ENCODE measurements at regions not wholly inside any gene's neighbourhood (a gene's known extent, or its start where the extent isn't known, plus 50 kb on each side); places are given as distances from the start of the nearest gene placed in this dataset.

DNA sequence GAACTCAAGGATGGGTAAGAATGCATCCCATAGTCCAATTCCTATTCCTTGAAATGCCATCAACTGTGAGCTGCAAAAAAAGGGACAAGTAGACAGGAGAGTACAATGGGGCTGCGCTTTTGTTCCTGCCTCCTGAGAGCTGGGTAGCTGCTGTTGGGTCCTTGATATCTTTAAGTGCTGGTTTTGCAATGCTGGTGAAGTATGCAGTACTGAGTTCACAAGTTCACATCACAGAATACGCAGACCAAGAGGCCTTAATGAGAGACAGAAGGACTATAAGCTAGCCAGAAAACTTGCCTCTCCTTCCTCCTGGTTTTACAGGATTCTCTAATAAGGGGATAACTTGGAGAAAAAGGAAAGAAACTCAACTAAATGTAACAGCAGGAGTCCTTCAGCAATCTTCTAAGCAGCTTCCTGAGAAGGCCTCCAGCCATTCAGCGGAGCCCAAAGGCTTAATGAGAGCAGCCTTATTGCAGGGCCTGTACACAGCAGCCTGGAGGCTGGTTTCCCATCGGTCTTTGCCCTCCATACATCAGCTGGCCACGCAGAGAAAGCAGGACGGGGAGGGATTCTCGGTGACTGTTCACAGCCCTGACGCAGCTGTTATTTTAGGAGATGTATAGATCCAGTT, 293.1 kb downstream of the CDCA7 start:
- no peak for DNase-seq (ENCODE audit: low spot score)

DNA sequence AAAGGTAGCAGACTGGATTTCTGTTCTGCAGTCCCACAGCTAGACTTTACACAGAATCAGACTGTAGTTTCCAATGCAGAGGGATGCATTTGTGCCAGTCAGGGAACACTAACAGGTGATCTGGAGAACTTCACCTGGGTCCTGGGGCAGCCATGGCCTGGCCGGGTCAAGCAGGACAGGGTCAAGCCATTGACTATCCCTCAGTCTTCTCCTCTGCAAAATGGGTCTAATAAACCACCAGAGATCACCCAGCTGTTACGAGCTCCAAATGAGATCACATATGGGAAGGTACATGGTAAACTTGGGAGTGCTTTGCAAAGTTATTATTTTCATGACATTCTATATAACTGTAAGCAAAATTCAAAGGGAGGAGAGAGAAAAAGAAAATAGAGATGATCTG, 294.1 kb downstream of the CDCA7 start:
- no peak for DNase-seq (ENCODE audit: low spot score)

DNA sequence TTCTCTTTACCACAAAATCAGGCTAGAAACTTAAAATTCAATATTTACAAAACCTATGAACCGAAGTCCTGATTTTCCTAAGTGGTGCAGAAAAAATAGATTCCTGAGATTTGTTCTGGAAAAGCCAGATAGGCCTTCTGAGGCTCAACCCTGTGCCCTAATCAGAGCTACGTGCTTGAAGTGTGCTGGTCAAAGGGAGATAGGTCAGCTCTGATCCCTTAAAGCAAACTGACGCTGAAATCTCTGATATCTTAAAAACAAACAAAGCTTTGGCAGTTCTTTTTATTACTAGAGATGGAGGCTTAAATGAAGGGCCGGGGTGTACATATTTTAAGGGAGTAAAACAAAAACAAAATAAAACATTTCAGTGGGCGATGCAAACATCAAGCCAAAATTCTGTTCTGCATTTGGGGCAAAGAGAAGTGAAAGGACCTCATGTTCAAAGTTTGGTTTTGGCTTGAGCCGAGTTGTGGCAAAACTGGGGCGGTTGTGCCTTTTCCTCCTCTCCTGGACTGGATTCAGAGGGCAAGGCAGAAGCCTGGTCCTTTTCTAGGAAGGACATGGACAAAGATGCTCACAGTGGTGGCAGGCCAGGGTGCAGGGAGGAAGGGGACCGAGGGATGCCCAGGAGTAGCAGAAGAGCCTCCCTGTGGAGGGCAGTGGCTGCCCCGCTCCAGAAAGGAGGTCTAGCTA, 295.0 kb downstream of the CDCA7 start:
- DNase-seq (ENCODE audit: low spot score): no peak

DNA sequence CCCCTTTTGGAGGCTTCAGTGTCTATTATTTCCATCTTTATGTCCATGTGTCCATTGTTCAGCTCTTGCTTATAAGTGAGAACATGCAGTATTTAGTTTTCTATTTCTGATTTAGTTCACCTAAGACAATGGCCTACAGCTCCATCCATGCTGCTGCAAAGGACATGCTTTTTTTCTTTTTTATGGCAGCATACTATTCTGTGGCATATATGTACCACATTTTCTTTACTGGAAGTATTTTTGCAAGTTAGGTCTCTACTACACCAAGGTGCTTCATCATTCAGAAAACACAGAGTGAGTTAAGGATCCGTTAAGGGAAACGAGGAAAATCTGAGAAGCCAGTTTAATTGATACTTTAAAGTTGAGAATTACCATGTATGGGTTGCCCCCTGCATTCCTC, 297.2 kb downstream of the CDCA7 start:
- DNase-seq (ENCODE audit: low spot score): no peak

DNA sequence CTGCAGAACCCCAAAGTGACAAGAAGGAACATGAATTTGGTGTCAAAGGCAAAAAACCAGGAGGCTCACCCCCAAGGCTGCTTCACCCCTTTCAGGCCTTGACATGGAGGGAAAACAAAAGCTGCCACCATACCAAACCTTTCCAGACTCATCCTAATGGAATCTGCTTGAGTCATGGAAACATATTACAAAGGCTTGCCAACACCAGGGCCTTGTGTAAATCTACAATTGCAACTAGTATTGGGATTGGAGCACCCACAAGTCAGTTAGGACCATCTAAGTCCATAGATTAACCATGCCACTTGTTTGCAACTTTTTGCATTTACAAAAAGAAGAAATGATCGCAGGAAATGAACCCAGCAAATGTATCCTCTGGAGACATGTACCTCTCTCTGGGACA, 297.6 kb downstream of the CDCA7 start:
- DNase-seq (ENCODE audit: low spot score): no peak

DNA sequence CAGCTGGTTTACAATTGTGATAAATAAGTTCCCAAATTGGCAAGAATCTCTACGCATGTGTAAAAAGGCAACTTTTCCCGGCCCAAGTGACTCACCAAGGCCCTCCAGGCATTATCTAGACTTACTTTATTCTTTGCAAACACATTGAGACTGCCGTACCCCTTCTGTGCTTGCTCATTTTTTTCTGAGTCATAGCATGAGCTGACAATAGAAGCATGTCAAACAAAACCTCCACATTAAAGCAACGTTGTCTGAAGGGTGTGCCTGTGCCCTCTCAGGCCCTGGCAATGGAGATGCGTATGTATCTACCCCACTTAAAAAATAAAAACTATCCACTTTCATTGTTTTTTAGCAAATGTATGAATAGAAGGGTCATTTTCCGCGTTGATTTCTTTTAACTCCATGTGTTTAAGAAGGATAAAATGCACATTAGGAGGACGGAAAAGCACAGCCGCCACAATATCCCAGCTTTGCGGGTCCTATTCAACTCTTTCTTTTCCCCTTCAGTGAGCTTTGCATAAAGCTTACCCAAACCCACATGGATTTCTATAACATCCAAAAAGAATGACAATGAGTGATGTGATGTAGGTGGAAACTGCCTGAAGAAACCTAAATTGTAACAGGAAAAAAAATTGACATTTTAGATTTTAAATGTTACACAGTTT, 298.2 kb downstream of the CDCA7 start:
- DNase-seq (ENCODE audit: low spot score): no peak

DNA sequence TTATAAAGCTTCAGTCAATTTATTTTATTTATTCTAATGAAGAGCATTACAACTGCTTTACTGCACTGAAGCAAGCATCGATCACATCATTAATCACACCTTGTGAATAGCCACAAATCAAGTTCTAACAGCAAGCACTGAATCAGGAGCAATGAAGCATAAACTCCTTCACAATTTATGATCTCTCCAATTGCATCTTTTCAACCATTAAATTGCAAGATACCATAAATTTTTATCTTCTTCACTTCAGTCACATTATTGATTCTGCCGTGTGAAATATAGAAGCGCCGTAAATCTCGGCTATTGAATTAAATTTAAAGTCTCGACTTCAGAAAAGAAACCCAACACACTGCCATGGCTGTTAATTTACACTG, 298.7 kb downstream of the CDCA7 start:
- no peak for DNase-seq (ENCODE audit: low spot score)

DNA sequence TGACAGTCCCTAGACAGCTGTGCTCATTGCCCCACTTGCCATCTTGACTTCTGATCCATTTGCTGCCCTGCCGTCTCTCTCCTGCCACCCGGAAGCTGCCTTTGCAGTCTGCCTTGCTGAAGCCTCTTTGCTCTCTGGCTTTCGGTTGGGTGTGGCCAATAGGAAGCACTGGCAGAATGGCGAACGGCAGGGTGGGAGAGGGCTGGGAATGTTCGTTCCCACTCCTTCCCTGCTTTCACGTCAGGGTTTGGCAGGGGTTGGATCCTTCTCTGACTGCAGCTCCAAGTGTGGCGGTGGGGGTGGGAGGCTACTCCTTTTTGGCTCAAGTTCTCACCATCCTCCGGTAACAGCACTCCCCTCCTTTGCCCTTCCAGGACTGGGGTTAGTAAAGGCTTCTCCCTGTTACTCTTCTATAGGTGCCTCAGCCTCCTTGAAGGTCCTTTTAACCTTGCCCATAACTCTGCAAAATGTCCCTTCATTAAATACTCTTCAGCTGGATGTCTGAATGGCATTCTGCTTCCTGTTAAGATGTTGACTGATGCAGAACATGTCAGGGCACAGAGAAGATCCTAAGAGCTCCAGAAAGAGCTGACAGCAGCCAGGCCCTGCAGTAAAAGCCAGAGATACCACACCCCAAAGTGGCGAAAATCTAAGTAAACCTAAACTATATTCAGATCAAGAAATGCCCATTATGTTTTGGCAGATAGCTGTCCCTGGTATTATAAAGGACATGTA, 299.7 kb downstream of the CDCA7 start:
- no peak for DNase-seq (ENCODE audit: low spot score)

DNA sequence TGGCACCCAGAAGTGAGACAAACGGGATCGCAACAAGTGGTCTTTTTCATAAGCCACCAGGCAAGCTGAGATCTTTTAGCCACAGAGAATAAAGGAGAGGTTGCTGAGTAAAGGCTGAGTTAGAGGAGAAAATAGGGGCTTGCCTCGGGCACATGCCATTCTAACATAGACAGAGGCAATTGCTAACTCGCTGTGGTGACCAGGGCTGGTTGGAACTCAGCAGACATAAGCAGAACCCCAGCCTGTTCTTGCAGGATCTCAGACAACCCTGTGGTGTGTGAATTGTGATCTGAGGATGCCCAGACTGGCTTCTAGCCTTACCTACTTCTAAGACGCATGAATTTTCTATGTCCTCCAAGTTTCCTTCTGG, 300.2 kb downstream of the CDCA7 start:
- DNase-seq (ENCODE audit: low spot score): no peak

DNA sequence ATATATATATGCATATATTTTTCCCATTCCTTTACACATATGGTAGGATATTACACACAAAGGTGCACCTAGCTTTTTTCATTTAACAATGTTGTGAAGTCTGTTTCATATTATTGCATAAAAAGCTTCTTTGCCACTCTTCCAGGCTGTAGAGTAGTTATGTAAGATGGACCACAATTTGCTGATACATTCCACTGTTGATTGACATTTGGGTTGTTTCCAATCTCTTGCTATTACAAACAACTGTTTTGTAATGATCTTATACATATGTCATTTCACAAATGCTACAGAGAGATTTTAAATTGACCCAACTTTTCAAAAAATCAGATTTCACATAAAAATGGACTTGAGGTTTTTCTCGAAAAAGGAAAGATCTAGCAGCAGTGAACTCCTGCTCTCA, 301.4 kb downstream of the CDCA7 start:
- DNase-seq (ENCODE audit: low spot score): no peak

DNA sequence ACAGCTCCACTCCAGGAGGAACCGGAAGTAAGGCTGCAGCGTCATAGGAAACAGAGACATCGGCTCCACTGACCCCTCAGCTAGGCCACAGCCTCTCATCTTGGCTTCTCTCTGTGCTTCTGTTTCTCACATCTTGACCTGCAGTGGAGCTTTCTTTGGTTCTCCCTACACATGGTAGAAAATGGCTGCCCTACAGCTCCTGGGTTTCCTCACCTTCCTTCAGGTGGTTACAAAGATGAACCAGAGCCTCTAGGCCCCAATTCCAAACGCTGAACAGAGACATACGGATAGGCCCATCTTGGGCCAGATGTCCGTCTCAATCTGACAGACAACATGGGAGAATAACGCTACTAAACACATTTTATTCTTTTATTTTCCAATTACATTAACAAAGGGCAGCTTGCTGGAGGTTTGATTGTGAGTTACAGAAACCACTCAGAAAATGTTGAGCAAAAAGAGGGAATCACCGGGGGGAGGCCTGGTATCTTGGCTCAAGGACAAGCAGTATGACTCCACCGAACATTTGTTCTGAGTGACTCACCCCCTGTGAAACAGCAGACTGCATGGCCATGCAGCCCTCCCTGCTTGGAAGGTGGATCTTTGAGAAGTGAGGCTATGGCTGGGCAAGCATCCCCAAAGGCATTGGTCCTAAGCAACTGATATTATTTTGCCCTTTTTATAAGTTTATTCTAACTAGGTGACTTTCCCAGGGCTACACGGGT, 303.5 kb downstream of the CDCA7 start:
- no peak for DNase-seq (ENCODE audit: low spot score)

DNA sequence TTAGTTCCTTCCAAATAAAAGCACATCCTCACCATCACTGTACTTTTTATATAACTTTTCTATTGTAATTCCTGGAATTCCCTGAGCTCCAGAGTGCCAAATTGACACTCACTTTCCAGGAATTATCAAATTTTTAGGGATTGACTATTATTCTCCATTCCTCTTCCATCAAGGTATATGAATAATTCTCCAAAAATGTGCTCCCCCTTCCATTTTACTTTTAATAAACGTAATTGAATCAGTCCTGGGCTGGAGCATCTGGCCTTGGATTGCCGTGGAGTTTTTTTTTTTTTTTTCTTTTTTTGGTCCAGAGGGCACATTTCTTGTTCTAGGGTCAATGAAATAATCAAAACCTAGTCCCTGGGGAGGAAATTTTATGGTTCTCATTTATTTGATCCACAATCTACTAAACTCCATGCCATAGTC, 304.3 kb downstream of the CDCA7 start:
- DNase-seq (ENCODE audit: low spot score): no peak

DNA sequence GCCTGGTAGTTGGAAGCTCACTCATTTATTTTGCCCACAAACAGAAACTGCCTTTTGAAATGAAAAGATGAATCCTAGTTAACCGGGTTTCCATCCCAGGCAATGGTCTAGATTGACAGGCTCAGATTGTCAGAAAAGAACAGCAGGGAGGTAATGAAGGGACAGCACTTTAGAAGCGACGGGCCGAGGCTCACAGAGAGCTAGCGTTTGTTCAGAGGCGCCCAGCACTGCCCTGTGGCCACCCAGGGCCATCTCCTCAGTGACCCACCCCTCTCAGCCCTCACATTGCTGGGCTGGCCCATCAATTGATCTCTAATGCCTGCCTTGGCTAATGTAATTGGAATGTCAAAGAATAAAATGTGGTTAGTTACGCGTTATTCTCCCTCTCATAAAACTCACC, 304.8 kb downstream of the CDCA7 start:
- no peak for DNase-seq (ENCODE audit: low spot score)

DNA sequence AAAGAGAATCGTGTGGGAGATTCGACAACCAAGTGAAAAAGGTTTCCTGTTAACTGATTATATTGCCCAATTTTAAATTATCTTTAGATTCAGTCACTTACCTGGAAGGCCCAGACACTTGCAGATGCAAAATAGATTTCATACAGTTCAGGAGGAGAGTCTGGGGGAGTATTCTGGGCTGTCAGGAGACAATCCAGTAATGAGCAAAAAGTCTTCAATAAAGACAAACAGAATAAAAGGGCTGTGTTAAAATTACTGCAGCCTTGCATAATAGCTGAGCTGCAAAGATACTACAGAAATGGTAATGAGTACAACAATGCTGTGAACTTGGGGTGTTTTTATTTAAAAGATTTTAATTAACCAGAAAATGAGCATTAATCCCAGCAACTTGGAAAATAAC, 303.6 kb downstream of the SP3 start:
- DNase-seq (ENCODE audit: low spot score): no peak

DNA sequence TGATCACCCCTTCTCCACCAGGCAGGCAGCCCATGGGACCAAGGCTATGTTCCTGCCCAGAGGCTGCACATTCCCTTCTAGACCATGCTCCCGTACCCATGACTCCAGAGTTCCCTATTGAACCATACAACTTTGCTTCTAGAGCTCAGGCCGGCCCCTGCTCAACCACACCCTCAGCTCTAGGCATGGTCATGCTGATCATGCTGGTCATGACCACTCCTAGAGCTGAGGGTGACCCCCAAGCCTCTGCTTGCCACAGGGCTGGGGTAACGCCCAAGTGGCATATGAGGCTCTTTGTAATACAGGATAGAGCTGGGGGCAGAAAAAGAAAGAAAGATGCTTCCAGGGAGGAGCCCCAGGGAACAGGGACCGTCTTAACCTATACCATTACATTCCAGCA, 301.8 kb downstream of the SP3 start:
- no peak for DNase-seq (ENCODE audit: low spot score)

DNA sequence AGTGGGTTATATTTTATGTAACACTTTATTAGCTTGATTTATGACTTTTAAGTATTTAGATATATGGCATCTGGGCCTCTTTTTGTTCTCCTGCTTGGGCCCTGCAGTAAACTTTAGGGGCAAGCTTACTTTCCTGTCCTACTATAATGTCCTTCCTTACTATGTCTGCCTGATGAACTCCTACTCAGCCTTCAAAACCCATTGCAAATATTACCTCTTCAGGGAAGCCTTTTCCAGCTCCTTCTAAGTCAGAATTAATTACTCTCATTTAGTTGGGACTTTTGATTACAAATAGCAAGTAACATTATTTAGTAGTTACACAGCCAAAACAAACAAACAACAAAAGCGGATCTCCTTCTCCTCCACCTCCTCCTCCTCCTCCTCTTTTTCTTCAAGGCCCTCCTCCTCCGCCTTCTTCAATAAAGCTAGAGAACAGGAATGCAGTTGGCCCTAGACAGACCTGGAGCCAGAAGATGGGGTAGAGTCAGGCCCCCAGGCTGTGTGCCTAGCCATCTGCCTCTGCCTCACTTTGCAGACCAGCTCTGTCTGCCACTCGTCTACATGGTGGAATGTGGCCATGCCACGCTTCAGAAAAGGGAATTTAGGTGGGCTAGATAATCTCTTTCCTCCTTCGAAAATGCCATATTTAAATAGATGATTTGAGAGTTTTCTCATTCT, 301.2 kb downstream of the SP3 start:
- no peak for DNase-seq (ENCODE audit: low spot score)

DNA sequence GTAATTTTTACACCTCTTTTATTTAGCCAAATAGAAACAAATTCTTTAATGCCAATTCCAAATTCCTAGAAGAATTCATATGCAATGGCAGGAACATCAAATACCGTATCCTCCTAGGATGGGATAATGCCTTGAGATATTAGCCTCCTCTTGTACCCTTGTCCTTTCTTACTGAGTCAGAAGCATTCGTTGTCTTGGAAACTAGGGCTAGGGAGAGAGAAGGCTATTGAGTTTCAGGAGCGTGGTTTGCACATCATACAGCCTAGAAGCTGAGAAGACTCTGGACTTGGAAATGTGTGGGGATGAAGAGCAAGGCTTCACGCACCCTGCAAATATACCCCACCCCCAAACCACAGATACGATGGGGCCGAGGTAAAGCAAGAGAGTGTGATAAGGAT, 300.7 kb downstream of the SP3 start:
- DNase-seq (ENCODE audit: low spot score): no peak

DNA sequence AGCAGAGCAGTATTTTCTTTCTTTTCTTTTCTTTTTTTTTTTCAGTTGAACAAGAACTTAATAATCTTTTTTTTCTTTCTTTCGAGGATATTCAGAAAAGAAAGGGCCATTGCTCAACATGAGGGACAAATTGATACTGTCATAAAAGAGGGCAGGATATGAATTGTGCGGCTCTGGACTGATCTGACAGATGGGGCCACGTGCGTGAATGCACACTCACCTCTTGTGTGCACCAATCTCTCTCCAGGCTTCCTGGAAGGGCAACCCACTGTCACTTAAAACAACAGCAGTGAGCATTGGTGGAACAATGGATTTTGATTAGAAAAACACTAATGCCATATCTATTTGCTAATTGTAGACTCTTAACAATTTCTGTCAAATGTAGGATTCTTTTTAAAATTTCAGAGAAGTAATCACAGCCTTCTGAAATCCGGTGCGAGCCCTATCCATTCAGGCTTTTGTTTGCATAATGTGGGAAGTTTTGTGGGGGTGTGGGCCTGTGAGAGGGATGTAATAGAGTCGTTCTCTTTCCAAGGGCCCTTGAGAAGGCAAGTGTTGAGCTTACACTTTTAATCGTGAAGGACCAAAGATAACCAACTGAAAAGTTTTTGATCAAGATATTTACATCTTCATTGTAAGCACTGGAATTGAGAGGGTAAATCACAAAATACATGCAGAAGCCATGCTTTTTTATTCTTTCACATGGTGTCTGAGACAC, 298.8 kb downstream of the SP3 start:
- DNase-seq (ENCODE audit: low spot score): no peak

DNA sequence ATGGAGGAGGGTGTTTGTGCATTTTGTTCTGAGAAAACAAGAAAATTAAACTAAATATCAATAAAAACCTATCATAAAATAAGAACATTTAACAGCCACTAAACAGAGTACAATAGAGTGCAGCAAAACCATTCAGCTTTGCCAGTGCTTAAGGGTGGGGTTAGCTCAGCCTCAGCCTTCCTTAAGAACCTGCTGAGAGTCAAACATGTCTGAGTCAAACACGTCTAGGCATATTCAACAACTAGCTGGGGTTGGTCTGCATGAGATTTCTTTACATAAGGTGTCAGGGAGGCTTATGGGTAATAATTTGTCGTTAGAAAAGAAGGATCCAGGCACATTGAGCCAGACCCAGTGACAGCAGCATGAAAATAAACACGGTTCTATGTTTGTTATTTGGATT, 298.2 kb downstream of the SP3 start:
- DNase-seq (ENCODE audit: low spot score): no peak

DNA sequence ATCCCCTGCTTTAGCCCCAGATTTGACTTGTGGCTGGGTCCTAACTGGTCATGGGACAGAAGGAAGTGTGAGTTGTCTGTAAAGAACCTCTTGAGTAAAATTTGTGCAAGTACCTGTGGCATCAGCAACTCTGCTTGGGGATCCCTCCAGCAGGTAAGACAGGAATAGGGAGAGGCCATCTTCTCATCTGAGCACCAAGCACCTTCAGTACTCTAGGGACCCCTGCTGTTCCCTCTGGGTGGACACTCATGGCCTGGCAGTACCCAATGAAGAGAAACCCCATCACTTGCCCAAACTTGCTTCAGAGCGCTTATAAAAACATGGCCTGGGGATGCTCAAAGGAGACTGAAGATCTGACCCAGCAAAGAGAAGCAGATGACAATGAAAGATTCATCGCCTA, 297.8 kb downstream of the SP3 start:
- peak; percentile 9 for DNase-seq (ENCODE audit: low spot score)

DNA sequence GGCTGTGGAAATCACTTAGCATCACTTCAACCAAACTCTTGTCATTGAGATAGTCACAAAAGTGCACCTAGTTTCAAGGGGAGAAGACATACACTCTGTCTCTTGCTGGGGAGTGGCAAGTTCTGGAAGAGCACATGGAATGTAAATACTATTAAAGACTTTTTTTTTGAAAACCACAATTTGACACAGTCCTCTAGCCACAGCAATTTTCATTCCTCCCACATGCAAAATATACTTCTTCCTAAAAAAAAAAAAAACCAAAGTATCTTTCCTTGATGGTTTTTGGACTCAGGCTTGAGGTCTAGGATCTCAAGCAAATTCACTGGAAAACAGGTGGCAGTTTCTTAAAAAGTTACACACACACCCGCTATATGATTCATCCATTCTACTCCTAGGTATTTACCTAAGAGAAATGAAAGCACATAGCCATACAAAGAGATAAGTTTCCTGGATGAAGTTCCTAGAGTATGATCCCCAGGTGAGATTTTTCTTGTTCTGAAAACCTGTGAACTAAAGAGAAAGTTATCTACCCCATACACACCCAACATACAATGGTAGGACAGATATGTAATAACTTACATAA, 295.8 kb downstream of the SP3 start:
- DNase-seq (ENCODE audit: low spot score): no peak
